IMR-90 (cell line): ENCODE measurements at regions not wholly inside any gene's neighbourhood (a gene's known extent, or its start where the extent isn't known, plus 50 kb on each side); places are given as distances from the start of the nearest gene placed in this dataset.

ENCODE experiments used
- ATAC-seq: fragments of 200-7000 bp; cut with Tn5 transposase; 2 replicates; pipeline ENCODE4 v1.9.1; 2020; ENCODE audit warnings: low read depth, mild to moderate bottlenecking, moderate library complexity
- BruUV-seq: library from RNA; stranded (reverse); fragments of 400-500 nt; replicated peaks from 2 replicates; lab custom pipeline; 2021; lab: Mats Ljungman, UMichigan
- CTCF ChIA-PET: fragments of 300-600 bp; formaldehyde crosslinking; extraction: SDS; loops from one replicate; lab custom pipeline; 2021; ENCODE audit warnings: antibody characterized with exemption; lab: Yijun Ruan, JAX
- POLR2A ChIA-PET: fragments of 300-600 bp; sonication (Branson Sonifier 250); formaldehyde crosslinking; loops from one replicate; lab custom pipeline; 2022; ENCODE audit warnings: antibody characterized with exemption; ENCODE audit not compliant: unreplicated experiment; lab: Charles Lee
- DNase-seq: peaks from one replicate; pipeline ENCODE4 v3.0.0; 2013
- H2AFZ ChIP-seq: replicated peaks from 2 replicates; pipeline ENCODE3; 2013; ENCODE audit warnings: low read length, mild to moderate bottlenecking; ENCODE audit not compliant: poor library complexity
- H2AK5ac ChIP-seq: 2 replicates; pipeline ENCODE4 v1.6.1; 2013; ENCODE audit warnings: low read depth, low read length, inconsistent platforms
- H2AK9ac ChIP-seq: replicated peaks from 2 replicates; pipeline ENCODE3; 2013; ENCODE audit warnings: mild to moderate bottlenecking, low read depth, low read length, moderate library complexity; ENCODE audit not compliant: poor library complexity
- H2BK120ac ChIP-seq: 2 replicates; pipeline ENCODE4 v1.6.1; 2013; ENCODE audit warnings: low read depth, low read length, inconsistent platforms
- H2BK15ac ChIP-seq: 3 replicates; pipeline ENCODE4 v1.6.1; 2013; ENCODE audit warnings: low read depth, low read length, inconsistent platforms
- H2BK20ac ChIP-seq: 2 replicates; pipeline ENCODE4 v1.6.1; 2013; ENCODE audit warnings: low read depth, mild to moderate bottlenecking, inconsistent platforms, low read length, moderate library complexity
- H2BK5ac ChIP-seq: 2 replicates; pipeline ENCODE4 v1.6.1; 2013; ENCODE audit warnings: mild to moderate bottlenecking, low read depth, low read length, inconsistent platforms; ENCODE audit not compliant: poor library complexity, severe bottlenecking
- H3K14ac ChIP-seq: replicated peaks from 2 replicates; pipeline ENCODE4 v1.6.1; 2013; ENCODE audit warnings: low read depth, low read length, inconsistent platforms
- H3K18ac ChIP-seq: 2 replicates; pipeline ENCODE4 v1.6.1; 2013; ENCODE audit warnings: low read depth, low read length, control low read depth
- H3K23ac ChIP-seq: 2 replicates; pipeline ENCODE4 v1.6.1; 2013; ENCODE audit warnings: low read depth, low read length, inconsistent platforms
- H3K27ac ChIP-seq: 2 replicates; pipeline ENCODE4 v1.5.1; 2013; ENCODE audit warnings: mild to moderate bottlenecking, control low read depth, low read length; ENCODE audit not compliant: insufficient read depth
- H3K27me3 ChIP-seq: 2 replicates; pipeline ENCODE4 v1.6.1; 2013; ENCODE audit warnings: low read length; ENCODE audit not compliant: control insufficient read depth, insufficient read depth
- H3K36me3 ChIP-seq: 2 replicates; pipeline ENCODE4 v1.6.1; 2013; ENCODE audit warnings: low read length, mixed read lengths; ENCODE audit not compliant: control insufficient read depth, insufficient read depth
- H3K4ac ChIP-seq: 2 replicates; pipeline ENCODE4 v1.6.1; 2013; ENCODE audit warnings: low read depth, low read length, inconsistent platforms
- H3K4me1 ChIP-seq: 2 replicates; pipeline ENCODE4 v1.6.1; 2013; ENCODE audit warnings: low read length, mixed read lengths; ENCODE audit not compliant: control insufficient read depth, insufficient read depth
- H3K4me2 ChIP-seq: 2 replicates; pipeline ENCODE4 v1.6.1; 2013; ENCODE audit warnings: low read depth, mild to moderate bottlenecking, control low read depth, low read length, moderate library complexity
- H3K4me3 ChIP-seq: 2 replicates; pipeline ENCODE4 v1.5.1; 2013; ENCODE audit warnings: low read depth, mild to moderate bottlenecking, control low read depth, low read length, moderate library complexity; ENCODE audit not compliant: insufficient read depth
- H3K56ac ChIP-seq: 2 replicates; pipeline ENCODE4 v1.6.1; 2013; ENCODE audit warnings: low read length, inconsistent platforms; ENCODE audit not compliant: insufficient read depth; ENCODE audit errors: extremely low read depth
- H3K79me1 ChIP-seq, 2 experiments: 2 replicates each; pipeline ENCODE4 v1.6.1; 2013; ENCODE audit warnings: low read length in 2 of 2, inconsistent platforms in 1 of 2, low read depth in 1 of 2
- H3K9ac ChIP-seq: 2 replicates; pipeline ENCODE4 v1.6.1; 2013; ENCODE audit warnings: low read depth, low read length, control low read depth
- H3K9me1 ChIP-seq: 2 replicates; pipeline ENCODE4 v1.6.1; 2013; ENCODE audit warnings: low read length, inconsistent platforms; ENCODE audit not compliant: insufficient read depth
- H3K9me3 ChIP-seq: 2 replicates; pipeline ENCODE4 v1.6.1; 2013; ENCODE audit warnings: low read length; ENCODE audit not compliant: control insufficient read depth, insufficient read depth
- H4K20me1 ChIP-seq: 2 replicates; pipeline ENCODE4 v1.6.1; 2013; ENCODE audit warnings: low read length, inconsistent platforms; ENCODE audit not compliant: insufficient read depth
- H4K5ac ChIP-seq: 2 replicates; pipeline ENCODE4 v1.6.1; 2013; ENCODE audit warnings: mild to moderate bottlenecking, low read depth, low read length, control low read depth
- H4K8ac ChIP-seq, 2 experiments: 2 replicates each; pipeline ENCODE4 v1.6.1; 2013; ENCODE audit warnings: low read depth in 2 of 2, low read length in 2 of 2, control low read depth in 1 of 2, inconsistent platforms in 1 of 2
- H4K91ac ChIP-seq: 2 replicates; pipeline ENCODE4 v1.6.1; 2013; ENCODE audit warnings: low read depth, low read length, inconsistent platforms; ENCODE audit not compliant: insufficient read depth
- BHLHE40 ChIP-seq: fragments of 150-350 bp; IDR thresholded peaks from 2 replicates; pipeline ENCODE4 v1.6.1; 2016; ENCODE audit warnings: mild to moderate bottlenecking, low read depth, low read length
- CHD1 ChIP-seq: IDR thresholded peaks from 2 replicates; pipeline ENCODE4 v1.6.1; 2012; ENCODE audit warnings: low read depth, low read length, improper control_type of control experiment
- CTCF ChIP-seq: conservative IDR thresholded peaks from 2 replicates; pipeline ENCODE4 v1.5.1; 2012; ENCODE audit warnings: mild to moderate bottlenecking, low read depth, low read length, improper control_type of control experiment
- ELK1 ChIP-seq: fragments of 150-350 bp; IDR thresholded peaks from 2 replicates; pipeline ENCODE4 v1.6.1; 2016; ENCODE audit warnings: low read depth, mild to moderate bottlenecking, low read length, moderate library complexity, borderline replicate concordance
- MAFK ChIP-seq: IDR thresholded peaks from 2 replicates; pipeline ENCODE4 v1.6.1; 2012; ENCODE audit warnings: low read depth, low read length, improper control_type of control experiment
- MAZ ChIP-seq: IDR thresholded peaks from 2 replicates; pipeline ENCODE4 v1.6.1; 2012; ENCODE audit warnings: low read depth, mild to moderate bottlenecking, low read length, improper control_type of control experiment, moderate library complexity, borderline replicate concordance
- POLR2A ChIP-seq: IDR thresholded peaks from 2 replicates; pipeline ENCODE4 v1.6.1; 2012; ENCODE audit warnings: mild to moderate bottlenecking, low read depth, low read length
- RCOR1 ChIP-seq: IDR thresholded peaks from 2 replicates; pipeline ENCODE4 v1.6.1; 2012; ENCODE audit warnings: mild to moderate bottlenecking, low read length, improper control_type of control experiment; ENCODE audit not compliant: insufficient replicate concordance
- USF2 ChIP-seq: fragments of 150-350 bp; IDR thresholded peaks from 2 replicates; pipeline ENCODE4 v1.6.1; 2017; ENCODE audit warnings: mild to moderate bottlenecking, antibody characterized with exemption, low read length, low read depth
- WGBS, 2 experiments: methylation state at CpG; one replicate each; pipeline versions ENCODE4 v1.1.5 to v1.1.7; 2013; ENCODE audit warnings: missing lambda C conversion rate in 2 of 2; ENCODE audit not compliant: insufficient read length in 1 of 2; ENCODE audit errors: extremely low coverage in 2 of 2; 5-methylcytosine and 5-hydroxymethylcytosine counted together
- dilution Hi-C: fragments of 300-500 bp; cut with HindIII; formaldehyde crosslinking; loops from one replicate; pipeline ENCODE4 v1.14.3; 2018; ENCODE audit warnings: low sequenced_read_pairs; ENCODE audit not compliant: unreplicated experiment
- in situ Hi-C: fragments of 300-500 bp; cut with MboI; formaldehyde crosslinking; loops from 3 replicates; pipeline ENCODE4 v1.14.3; 2019; ENCODE audit warnings: low sequenced_read_pairs, inconsistent platforms, mixed read lengths
- intact Hi-C: fragments of 100-400 bp; cut with micrococcal nuclease; formaldehyde crosslinking; loops from 2 replicates; pipeline ENCODE4 v1.10.0; 2022

GRCh38 chr11:114820621-114821020, 142.3 kb downstream of the NXPE2 start:
- no peak for ATAC-seq
- ChIA-PET CTCF (no interaction called here), POLR2A (no interaction called here)
- Histone ChIP-seq H3K36me3 (no peaks in the 10 kb centered on the region), H3K4ac (no peak overlapping the region), H3K79me1 (no peaks in the 10 kb centered on the region), H4K5ac (no peak overlapping the region), H3K9me3 (0 out of 2 replicates have a peak, but pooled peaks cover 2% of the 10 kb centered on the region), H4K8ac (no peak overlapping the region), H3K14ac (no peak overlapping the region), H3K56ac (no peak overlapping the region), H2AK9ac (no peak overlapping the region), H3K27me3 (no peaks in the 10 kb centered on the region), H3K4me3 (no peak overlapping the region), H3K4me1 (no peaks in the 10 kb centered on the region), H2AK5ac (no peak overlapping the region), H3K23ac (no peak overlapping the region), H2BK15ac (no peak overlapping the region), H2AFZ (peak overlapping the region; percentile 13), H3K18ac (no peak overlapping the region), H3K27ac (no peak overlapping the region), H3K4me2 (no peak overlapping the region), H4K20me1 (no peaks in the 10 kb centered on the region), H4K91ac (no peak overlapping the region), H2BK5ac (no peak overlapping the region), H2BK120ac (no peak overlapping the region), H2BK20ac (no peak overlapping the region), H3K9ac (no peak overlapping the region), H3K9me1 (no peaks in the 10 kb centered on the region)
- in situ Hi-C loops (no loop called here), dilution Hi-C loops (no loop called here), intact Hi-C loops (no loop called here)
- no peak for DNase-seq
- TF ChIP-seq CTCF (no peak), CHD1 (no peak), RCOR1 (no peak), MAFK (no peak), POLR2A (no peak), ELK1 (no peak), MAZ (no peak), BHLHE40 (no peak), USF2 (no peak)
- 40% methylated on average over 1 of the region's 5 CpGs; no CpG with 5 or more reads in 1 of the 2 experiments for WGBS, 2 experiments
- no TSS peak for BruUV-seq
